Breast epithelium (tissue), 3 donors: ENCODE measurements at regions not wholly inside any gene's neighbourhood (a gene's known extent, or its start where the extent isn't known, plus 50 kb on each side); places are given as distances from the start of the nearest gene placed in this dataset.

ENCODE experiments used
- POLR2AphosphoS5 ChIP-seq, 3 donors: sonication (generic); formaldehyde crosslinking; IDR thresholded peaks; one replicate each; pipeline ENCODE4 v1.6.1; 2017; ENCODE audit warnings: antibody characterized with exemption in 3 of 3
- TF ChIP-seq, protein P1 (sequence below), 3 donors: fragments of 450-650 bp; IDR thresholded peaks; one replicate each; pipeline ENCODE4 v1.5.1; 2016 to 2017; ENCODE audit warnings: antibody characterized with exemption in 3 of 3, mild to moderate bottlenecking in 3 of 3, moderate library complexity in 3 of 3

DNA sequence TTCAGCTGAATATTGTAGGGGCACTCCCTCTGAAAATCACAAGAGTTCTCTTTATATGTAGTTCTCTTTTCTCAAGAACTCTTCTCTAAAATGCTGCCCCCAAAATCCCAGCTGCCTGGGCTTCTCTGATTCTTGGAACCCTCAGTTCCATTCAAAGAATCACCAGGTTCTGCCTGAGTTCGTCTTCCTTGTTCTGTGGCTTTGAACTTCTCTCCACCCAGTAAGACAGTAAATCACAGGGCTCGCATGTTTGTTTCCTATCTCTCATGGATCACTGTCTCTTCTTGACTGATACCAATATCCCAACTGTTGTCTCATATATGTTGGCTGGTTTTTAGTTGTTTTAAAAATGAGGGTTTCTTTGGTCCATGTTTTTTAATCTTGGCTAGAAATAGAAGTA, 359.5 kb upstream of the CBLB start:
- no peak for TF ChIP-seq POLR2AphosphoS5 (IDR thresholded peaks at IDR 0.05)
- TF ChIP-seq, protein P1, sequence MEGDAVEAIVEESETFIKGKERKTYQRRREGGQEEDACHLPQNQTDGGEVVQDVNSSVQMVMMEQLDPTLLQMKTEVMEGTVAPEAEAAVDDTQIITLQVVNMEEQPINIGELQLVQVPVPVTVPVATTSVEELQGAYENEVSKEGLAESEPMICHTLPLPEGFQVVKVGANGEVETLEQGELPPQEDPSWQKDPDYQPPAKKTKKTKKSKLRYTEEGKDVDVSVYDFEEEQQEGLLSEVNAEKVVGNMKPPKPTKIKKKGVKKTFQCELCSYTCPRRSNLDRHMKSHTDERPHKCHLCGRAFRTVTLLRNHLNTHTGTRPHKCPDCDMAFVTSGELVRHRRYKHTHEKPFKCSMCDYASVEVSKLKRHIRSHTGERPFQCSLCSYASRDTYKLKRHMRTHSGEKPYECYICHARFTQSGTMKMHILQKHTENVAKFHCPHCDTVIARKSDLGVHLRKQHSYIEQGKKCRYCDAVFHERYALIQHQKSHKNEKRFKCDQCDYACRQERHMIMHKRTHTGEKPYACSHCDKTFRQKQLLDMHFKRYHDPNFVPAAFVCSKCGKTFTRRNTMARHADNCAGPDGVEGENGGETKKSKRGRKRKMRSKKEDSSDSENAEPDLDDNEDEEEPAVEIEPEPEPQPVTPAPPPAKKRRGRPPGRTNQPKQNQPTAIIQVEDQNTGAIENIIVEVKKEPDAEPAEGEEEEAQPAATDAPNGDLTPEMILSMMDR (IDR thresholded peaks at IDR 0.05): no peak
